SK-N-SH treated with all-trans-retinoic acid at 6 μM for 48 hours (cell line): ENCODE measurements at regions not wholly inside any gene's neighbourhood (a gene's known extent, or its start where the extent isn't known, plus 50 kb on each side); places are given as distances from the start of the nearest gene placed in this dataset.

Experiments used
- BACH2 ChIP-seq: fragments of 250-450 bp; sonication (Bioruptor Pico); IDR thresholded peaks from 2 replicates; pipeline ENCODE4 v1.9.0; 2021; ENCODE audit warnings: mild to moderate bottlenecking, borderline replicate concordance
- ZFP30 ChIP-seq: fragments of 450-650 bp; formaldehyde crosslinking; IDR thresholded peaks from 2 replicates; pipeline ENCODE4 v1.5.0; 2022; ENCODE audit warnings: mild to moderate bottlenecking, moderate library complexity
- TF ChIP-seq, protein P1 (sequence below): fragments of 250-450 bp; sonication (Bioruptor Pico); IDR thresholded peaks from 2 replicates; pipeline ENCODE4 v1.8.0; 2020; ENCODE audit warnings: mild to moderate bottlenecking, moderate library complexity, borderline replicate concordance

DNA sequence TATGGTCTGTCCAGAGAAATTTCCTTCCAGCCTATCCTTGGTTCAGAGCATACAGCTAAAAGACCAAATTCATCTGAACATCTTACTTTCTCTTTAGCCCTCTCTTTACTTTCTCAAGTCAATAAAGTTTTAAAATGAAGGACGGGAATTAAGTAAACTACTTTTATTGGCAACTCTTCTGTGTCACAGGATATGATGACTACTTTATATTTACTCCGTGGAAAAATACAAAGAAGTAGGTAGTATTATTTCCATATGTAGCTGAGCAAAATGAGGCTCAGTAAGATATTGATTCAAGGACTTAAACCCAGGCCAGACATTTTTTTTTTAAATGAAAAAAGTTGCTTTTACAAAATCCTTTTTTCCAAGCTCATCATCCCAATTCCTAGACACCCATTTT lies 151.2 kb upstream of the DPYD start:
- TF ChIP-seq, protein P1, sequence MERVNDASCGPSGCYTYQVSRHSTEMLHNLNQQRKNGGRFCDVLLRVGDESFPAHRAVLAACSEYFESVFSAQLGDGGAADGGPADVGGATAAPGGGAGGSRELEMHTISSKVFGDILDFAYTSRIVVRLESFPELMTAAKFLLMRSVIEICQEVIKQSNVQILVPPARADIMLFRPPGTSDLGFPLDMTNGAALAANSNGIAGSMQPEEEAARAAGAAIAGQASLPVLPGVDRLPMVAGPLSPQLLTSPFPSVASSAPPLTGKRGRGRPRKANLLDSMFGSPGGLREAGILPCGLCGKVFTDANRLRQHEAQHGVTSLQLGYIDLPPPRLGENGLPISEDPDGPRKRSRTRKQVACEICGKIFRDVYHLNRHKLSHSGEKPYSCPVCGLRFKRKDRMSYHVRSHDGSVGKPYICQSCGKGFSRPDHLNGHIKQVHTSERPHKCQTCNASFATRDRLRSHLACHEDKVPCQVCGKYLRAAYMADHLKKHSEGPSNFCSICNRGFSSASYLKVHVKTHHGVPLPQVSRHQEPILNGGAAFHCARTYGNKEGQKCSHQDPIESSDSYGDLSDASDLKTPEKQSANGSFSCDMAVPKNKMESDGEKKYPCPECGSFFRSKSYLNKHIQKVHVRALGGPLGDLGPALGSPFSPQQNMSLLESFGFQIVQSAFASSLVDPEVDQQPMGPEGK (CRISPR knock-in tag) = no peak
- TF ChIP-seq ZFP30 (CRISPR knock-in tag) (no peak), BACH2 (CRISPR knock-in tag) (no peak)
